Prostate gland (tissue), 2 donors: ENCODE measurements at regions not wholly inside any gene's neighbourhood (a gene's known extent, or its start where the extent isn't known, plus 50 kb on each side); places are given as distances from the start of the nearest gene placed in this dataset.

ENCODE experiments used
- CTCF ChIP-seq, 4 experiments: fragments of 200-600 bp in 2 of 4; fragments of 450-650 bp in 2 of 4; sonication (generic) in 2 of 4; IDR thresholded peaks; 1 replicate in 3 of 4; 2 replicates in 1 of 4; pipeline ENCODE4 v1.5.1; 2016 to 2019; ENCODE audit warnings: antibody characterized with exemption in 4 of 4, mild to moderate bottlenecking in 2 of 4, moderate library complexity in 2 of 4
- POLR2AphosphoS5 ChIP-seq: sonication (generic); formaldehyde crosslinking; IDR thresholded peaks from one replicate; pipeline ENCODE4 v1.6.1; 2017; ENCODE audit warnings: antibody characterized with exemption

GRCh38 chr3:40846451-40846850, 321.7 kb downstream of the ZNF621 start:
- no peak for TF ChIP-seq CTCF (IDR thresholded peaks at IDR 0.05)
- no peak for TF ChIP-seq POLR2AphosphoS5
